ENCODE measurements at regions not wholly inside any gene's neighbourhood (a gene's known extent, or its start where the extent isn't known, plus 50 kb on each side); places are given as distances from the start of the nearest gene placed in this dataset.
"Not testable (repeated sequence)": the region's sequence is repeated elsewhere in the genome, so short reads cannot be mapped to it uniquely, and the experiment has no call there.

DNA sequence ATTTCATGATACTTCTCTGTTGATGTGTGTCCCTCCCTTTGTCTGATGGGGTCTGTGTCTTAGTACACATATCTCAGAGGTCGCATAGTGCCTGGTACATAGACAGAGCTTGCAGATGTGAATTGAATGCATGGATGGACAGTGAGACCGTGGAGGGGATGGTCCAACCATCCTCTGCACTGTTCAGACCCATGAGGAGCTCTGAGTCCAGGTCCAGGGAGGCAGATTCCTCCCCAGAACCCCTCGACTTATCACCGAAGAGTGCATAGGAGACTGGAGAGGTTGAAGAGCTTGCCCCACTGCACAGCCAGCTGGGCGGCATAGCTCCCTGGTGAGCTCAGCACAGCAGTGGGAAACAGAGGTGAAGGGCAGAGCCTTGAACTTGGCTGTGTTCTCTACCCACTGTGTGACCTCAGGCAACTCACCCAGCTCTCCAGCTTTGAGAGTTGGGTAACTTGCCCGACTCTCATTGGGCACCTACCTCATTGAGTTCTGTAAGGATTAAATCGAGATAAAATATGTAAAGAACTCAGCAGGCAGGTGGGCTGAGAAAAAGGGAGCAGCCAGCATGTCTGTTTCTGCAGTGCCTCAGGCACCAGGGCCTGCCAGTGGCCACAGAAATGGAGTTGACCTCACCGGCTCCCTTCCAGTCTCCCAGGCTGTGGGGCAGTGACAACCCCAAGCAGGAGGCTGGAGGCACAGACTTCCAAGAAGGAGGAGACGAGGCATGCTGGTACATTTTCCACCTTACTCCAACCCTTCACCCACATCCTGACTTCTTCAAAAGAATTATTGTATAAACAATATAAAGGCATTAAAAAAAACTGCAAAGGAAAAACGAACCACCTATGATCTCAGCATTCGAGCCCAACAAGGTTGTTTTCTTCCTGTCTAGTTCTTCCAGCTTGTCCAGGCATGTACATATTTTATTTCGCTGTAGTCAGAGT is 54.1 kb upstream of the TFRC start:
- no peaks in the 10 kb centered on the region for H3K9me3 Mint-ChIP-seq (ENCODE audit: insufficient read depth)
- H4K20me1 ChIP-seq (ENCODE audit: control insufficient read depth, insufficient read depth, low read length, poor library complexity, severe bottlenecking): no peaks in the 10 kb centered on the region

DNA sequence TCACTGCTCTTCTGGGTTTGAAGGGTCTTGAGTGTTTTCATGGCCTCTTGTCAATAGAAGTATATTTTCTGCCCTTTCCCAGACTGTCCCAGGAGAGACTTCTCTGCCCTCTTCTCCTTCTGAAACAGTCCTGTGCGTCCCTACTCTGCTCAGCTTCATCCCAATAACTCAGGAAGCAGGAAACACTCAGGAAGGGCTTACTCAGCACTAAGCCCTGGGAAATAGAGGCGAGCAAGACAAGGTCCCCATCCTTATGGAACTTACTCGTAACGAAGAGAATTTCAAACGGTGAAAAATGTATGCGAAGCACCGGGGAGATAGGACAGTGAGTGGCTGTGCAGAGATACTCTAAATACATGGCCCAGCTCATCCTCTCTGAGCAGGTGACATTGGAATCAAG is 52.8 kb upstream of the TFRC start:
- H2AFZ ChIP-seq (ENCODE audit: insufficient read depth, low read depth, low read length, poor library complexity, severe bottlenecking): no peak overlapping the region
- H3K4me3 Mint-ChIP-seq: no peak overlapping the region
- no peak overlapping the region for H3K4me2 ChIP-seq (replicated peaks; ENCODE audit: low read depth, low read length, poor library complexity, severe bottlenecking)
- intact Hi-C loops (cut with micrococcal nuclease): no loop called here
- no peaks in the 10 kb centered on the region for H3K36me3 ChIP-seq (replicated peaks in 1 of 2; ENCODE audit: control extremely low read depth in 1 of 2, control insufficient read depth in 1 of 2, extremely low read depth in 1 of 2, insufficient read depth in 2 of 2, low read length in 1 of 2)
- no peak overlapping the region for H3K9ac ChIP-seq (ENCODE audit: low read length)
- no peaks in the 10 kb centered on the region for H3K4me1 Mint-ChIP-seq
- H3K4me3 ChIP-seq (ENCODE audit: control extremely low read depth in 1 of 5, extremely low read depth in 1 of 5, insufficient read depth in 1 of 5, low read depth in 2 of 5, low read length in 4 of 5): no peak overlapping the region
- no peaks in the 10 kb centered on the region for H4K20me1 ChIP-seq (ENCODE audit: control insufficient read depth, insufficient read depth, low read length, poor library complexity, severe bottlenecking)
- TF ChIP-seq EZH2 (IDR thresholded peaks at IDR 0.05; ENCODE audit: borderline replicate concordance, insufficient read depth, low read depth, low read length, poor library complexity, severe bottlenecking) (no peak), CTCF (IDR thresholded peaks at IDR 0.05) (no peak)
- peaks cover 0 to 4% (median 0%) of the 10 kb centered on the region in 3 donors for H3K9me3 ChIP-seq (ENCODE audit: control extremely low read depth in 1 of 3, control insufficient read depth in 2 of 3, insufficient read depth in 1 of 3, low read length in 2 of 3)
- H3K79me2 ChIP-seq (ENCODE audit: control insufficient read depth, insufficient read depth, low read length): no peaks in the 10 kb centered on the region
- no peaks in the 10 kb centered on the region for H3K9me3 Mint-ChIP-seq (ENCODE audit: insufficient read depth)
- H3K27me3 Mint-ChIP-seq: no peaks in the 10 kb centered on the region
- no peak for DNase-seq
- POLR2A ChIA-PET: interaction anchor here (0.7 kb wide), 1 partner anchor 464 kb away, joined by 5 read pairs; no protein-coding TSS in a partner anchor
- 93% methylated on average over 7 of the region's 7 CpGs for WGBS (ENCODE audit: insufficient coverage)
- no peaks in the 10 kb centered on the region for H3K4me1 ChIP-seq (ENCODE audit: control insufficient read depth in 2 of 2, insufficient read depth in 2 of 2, low read length in 2 of 2)
- no peak overlapping the region for H3K27ac Mint-ChIP-seq
- H3K27ac ChIP-seq (ENCODE audit: low read length in 2 of 2): no peak overlapping the region
- ATAC-seq (ENCODE audit: low read depth): no peak
- CTCF ChIA-PET: no interaction called here
- H3K27me3 ChIP-seq (replicated peaks in 1 of 4; ENCODE audit: control extremely low read depth in 1 of 4, control insufficient read depth in 3 of 4, insufficient read depth in 4 of 4, low read length in 3 of 4): no peaks in the 10 kb centered on the region

More for the DNA sequence above, 54.1 kb upstream of the TFRC start:
- POLR2A ChIA-PET: no interaction called here
- no peak overlapping the region for H3K9ac ChIP-seq (ENCODE audit: low read length)
- DNase-seq: no peak
- Mint-ChIP-seq H3K27ac (no peak overlapping the region), H3K27me3 (no peaks in the 10 kb centered on the region), H3K4me3 (no peak overlapping the region), H3K4me1 (peaks cover 7% of the 10 kb centered on the region)
- peaks cover 0 to 4% (median 0%) of the 10 kb centered on the region in 3 donors for H3K9me3 ChIP-seq (ENCODE audit: control extremely low read depth in 1 of 3, control insufficient read depth in 2 of 3, insufficient read depth in 1 of 3, low read length in 2 of 3)
- intact Hi-C loops (cut with micrococcal nuclease): no loop called here
- H3K27me3 ChIP-seq (replicated peaks in 1 of 4; ENCODE audit: control extremely low read depth in 1 of 4, control insufficient read depth in 3 of 4, insufficient read depth in 4 of 4, low read length in 3 of 4): no peaks in the 10 kb centered on the region
- no peak overlapping the region for H2AFZ ChIP-seq (ENCODE audit: insufficient read depth, low read depth, low read length, poor library complexity, severe bottlenecking)
- ATAC-seq (ENCODE audit: low read depth): no peak
- H3K4me2 ChIP-seq (replicated peaks; ENCODE audit: low read depth, low read length, poor library complexity, severe bottlenecking): no peak overlapping the region
- no peak overlapping the region for H3K27ac ChIP-seq (ENCODE audit: low read length in 2 of 2)
- H3K4me1 ChIP-seq (ENCODE audit: control insufficient read depth in 2 of 2, insufficient read depth in 2 of 2, low read length in 2 of 2): peaks cover 0 to 8% of the 10 kb centered on the region in 2 donors
- H3K79me2 ChIP-seq (ENCODE audit: control insufficient read depth, insufficient read depth, low read length): no peaks in the 10 kb centered on the region
- TF ChIP-seq EZH2 (IDR thresholded peaks at IDR 0.05; ENCODE audit: borderline replicate concordance, insufficient read depth, low read depth, low read length, poor library complexity, severe bottlenecking): no peak
- WGBS (ENCODE audit: insufficient coverage): 90% methylated on average over 8 of the region's 12 CpGs
- no peak overlapping the region for H3K4me3 ChIP-seq (ENCODE audit: control extremely low read depth in 1 of 5, extremely low read depth in 1 of 5, insufficient read depth in 1 of 5, low read depth in 2 of 5, low read length in 4 of 5)
- CTCF ChIA-PET: interaction anchor here (1.3 to 1.5 kb wide), 2 partner anchors 40 to 51 kb away, joined by 3 read pairs; no protein-coding TSS in a partner anchor
- H3K36me3 ChIP-seq (replicated peaks in 1 of 2; ENCODE audit: control extremely low read depth in 1 of 2, control insufficient read depth in 1 of 2, extremely low read depth in 1 of 2, insufficient read depth in 2 of 2, low read length in 1 of 2): no peaks in the 10 kb centered on the region

DNA sequence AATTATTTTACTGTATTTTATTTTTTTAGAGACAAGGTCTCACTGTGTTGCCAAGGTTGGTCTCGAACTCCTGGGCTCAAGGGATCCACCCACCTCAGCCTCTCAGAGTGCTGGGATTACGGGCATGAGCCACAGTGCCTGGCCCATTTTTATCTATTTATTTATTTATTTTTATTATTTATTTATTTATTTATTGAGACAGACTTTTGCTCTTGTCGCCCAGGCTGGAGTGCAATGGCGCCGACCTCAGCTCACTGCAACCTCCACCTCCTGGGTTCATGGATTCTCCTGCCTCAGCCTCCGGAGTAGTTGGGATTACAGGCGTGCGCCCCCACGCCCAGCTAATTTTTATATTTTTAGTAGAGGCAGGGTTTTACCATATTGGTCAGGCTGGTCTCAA is 52.0 kb upstream of the TFRC start:
- H3K79me2 ChIP-seq (ENCODE audit: control insufficient read depth, insufficient read depth, low read length); H3K4me1 Mint-ChIP-seq; H3K27me3 Mint-ChIP-seq; H3K27ac Mint-ChIP-seq; H3K9me3 Mint-ChIP-seq (ENCODE audit: insufficient read depth); H3K4me3 ChIP-seq (ENCODE audit: control extremely low read depth in 1 of 5, extremely low read depth in 1 of 5, insufficient read depth in 1 of 5, low read depth in 2 of 5, low read length in 4 of 5); DNase-seq; H3K4me2 ChIP-seq (replicated peaks; ENCODE audit: low read depth, low read length, poor library complexity, severe bottlenecking); H2AFZ ChIP-seq (ENCODE audit: insufficient read depth, low read depth, low read length, poor library complexity, severe bottlenecking); POLR2A ChIA-PET; CTCF ChIA-PET; H3K9ac ChIP-seq (ENCODE audit: low read length); intact Hi-C loops (cut with micrococcal nuclease); H4K20me1 ChIP-seq (ENCODE audit: control insufficient read depth, insufficient read depth, low read length, poor library complexity, severe bottlenecking); H3K27me3 ChIP-seq (replicated peaks in 1 of 4; ENCODE audit: control extremely low read depth in 1 of 4, control insufficient read depth in 3 of 4, insufficient read depth in 4 of 4, low read length in 3 of 4); H3K9me3 ChIP-seq (ENCODE audit: control extremely low read depth in 1 of 3, control insufficient read depth in 2 of 3, insufficient read depth in 1 of 3, low read length in 2 of 3); ATAC-seq (ENCODE audit: low read depth); H3K4me3 Mint-ChIP-seq; H3K36me3 ChIP-seq (replicated peaks in 1 of 2; ENCODE audit: control extremely low read depth in 1 of 2, control insufficient read depth in 1 of 2, extremely low read depth in 1 of 2, insufficient read depth in 2 of 2, low read length in 1 of 2); H3K4me1 ChIP-seq (ENCODE audit: control insufficient read depth in 2 of 2, insufficient read depth in 2 of 2, low read length in 2 of 2); H3K27ac ChIP-seq (ENCODE audit: low read length in 2 of 2): not testable (repeated sequence)
- WGBS (ENCODE audit: insufficient coverage): no CpG with 5 or more reads among the region's 9 CpGs

Measured in B cell (primary cell).